Ureter (tissue), 1 donor: ENCODE measurements at regions not wholly inside any gene's neighbourhood (a gene's known extent, or its start where the extent isn't known, plus 50 kb on each side); places are given as distances from the start of the nearest gene placed in this dataset.
"Not testable (repeated sequence)": the region's sequence is repeated elsewhere in the genome, so short reads cannot be mapped to it uniquely, and the experiment has no call there.

Source experiments
- DNase-seq: peaks from one replicate; pipeline ENCODE4 v3.0.0-alpha.2; 2020; ENCODE audit warnings: low spot score
- donor health status: DM: yes; HTN: yes; CAD: no.

DNA sequence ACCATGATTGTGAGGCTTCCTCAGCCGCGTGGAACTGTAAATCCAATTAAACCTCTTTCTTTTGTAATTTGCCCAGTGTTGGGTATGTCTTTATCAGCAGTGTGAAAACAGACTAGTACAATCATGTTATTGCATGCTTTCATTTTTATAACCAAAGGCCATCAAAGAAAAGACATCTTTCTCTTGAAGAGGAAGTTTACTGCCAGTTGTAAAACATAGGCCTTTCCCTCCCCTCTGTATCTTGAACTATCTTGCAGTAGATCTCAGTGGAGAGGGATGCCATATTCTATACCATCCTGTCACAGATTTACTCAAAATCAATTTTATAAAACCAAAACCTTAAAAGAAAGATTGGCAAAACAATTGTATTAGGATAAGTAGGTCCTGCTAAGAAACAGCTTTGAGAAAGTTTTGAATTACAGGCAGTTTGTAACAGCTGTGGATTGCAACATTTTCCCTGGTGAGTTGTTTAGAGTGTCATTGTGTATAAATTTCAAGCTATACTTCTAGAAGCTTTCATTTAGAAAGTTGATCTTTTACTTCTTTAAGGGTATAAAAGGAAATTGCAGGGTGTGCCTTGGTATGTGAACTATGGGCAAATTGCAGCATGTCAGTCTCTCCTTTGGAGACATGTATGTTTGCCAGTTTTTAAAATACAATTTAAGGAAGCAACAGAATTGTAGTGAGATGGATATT is 128.0 kb downstream of the ATP23 start:
- DNase-seq = no peak

DNA sequence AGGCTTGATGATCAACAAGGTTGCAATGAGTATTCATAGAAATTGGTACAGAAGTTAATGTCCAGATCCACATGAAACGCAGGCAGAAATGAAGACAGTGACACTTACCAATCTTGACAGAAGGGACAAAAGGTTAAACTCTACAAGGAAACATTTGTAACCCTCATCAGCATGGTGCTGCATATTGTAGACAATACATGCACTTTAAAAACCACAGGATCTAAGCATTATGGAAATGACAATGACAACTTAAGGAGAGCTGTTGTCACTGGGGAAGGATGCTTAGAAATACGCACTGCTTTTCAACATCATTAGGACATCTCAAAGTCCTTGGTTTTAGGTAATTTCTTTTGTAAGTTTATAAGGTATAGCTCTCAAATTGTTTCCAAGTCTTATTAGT is 130.6 kb downstream of the ATP23 start:
- DNase-seq = no peak

DNA sequence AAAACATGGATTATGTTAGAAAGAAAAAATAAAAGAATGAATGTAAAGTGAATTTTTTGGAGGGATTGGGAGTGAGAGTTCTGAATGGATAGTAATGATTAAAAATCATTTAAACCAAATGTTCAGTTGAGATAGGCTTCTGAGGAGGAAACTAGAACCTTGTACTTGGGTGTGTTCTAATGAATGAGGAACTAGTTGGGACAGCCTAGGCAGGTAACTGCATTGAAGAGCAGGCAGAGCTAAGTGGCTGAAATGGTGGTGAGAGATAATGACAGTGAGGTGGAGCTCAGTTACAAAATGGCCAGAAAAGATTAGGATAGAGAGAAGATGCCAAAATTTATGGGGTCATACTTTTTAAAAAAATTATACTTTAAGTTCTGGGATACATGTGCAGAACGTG is 132.9 kb downstream of the ATP23 start:
- no peak for DNase-seq

DNA sequence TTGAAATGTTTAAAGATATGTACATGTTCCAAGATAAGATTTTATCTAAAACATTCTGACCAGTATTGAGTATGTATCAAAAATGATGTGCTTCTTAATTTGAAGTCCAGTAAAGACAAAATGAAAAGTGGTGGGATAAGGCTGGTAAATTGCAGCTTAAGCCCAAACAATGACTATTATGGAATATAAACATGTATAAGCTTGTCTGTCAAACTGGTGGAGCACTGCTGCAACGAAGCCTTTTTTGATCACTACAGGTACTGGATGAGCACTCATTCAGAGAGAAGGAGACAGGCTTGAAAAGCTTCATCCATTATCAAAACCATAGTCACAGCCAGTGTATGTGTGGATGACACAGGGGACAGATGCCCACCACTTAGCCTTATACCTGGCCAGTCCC is 138.4 kb downstream of the ATP23 start:
- no peak for DNase-seq

DNA sequence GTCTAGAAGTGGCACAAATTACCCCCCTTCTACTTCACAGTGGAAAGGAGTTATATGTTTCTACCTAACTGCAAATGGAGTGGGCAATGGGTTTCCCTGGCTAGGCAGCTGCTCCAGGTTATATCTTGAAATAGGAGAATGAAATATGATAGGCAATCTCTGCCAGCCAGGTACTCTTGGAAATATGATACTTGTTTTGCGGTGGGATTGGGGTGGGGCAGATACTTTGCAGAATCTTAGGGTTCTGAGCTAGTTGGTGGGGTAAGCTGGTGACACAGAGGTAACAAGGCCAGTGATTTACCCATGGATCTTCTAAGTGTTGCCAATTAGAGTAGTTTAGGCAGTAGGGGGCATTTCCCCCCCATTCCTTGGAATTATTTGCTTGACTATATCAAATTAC is 140.1 kb downstream of the ATP23 start:
- no peak for DNase-seq

DNA sequence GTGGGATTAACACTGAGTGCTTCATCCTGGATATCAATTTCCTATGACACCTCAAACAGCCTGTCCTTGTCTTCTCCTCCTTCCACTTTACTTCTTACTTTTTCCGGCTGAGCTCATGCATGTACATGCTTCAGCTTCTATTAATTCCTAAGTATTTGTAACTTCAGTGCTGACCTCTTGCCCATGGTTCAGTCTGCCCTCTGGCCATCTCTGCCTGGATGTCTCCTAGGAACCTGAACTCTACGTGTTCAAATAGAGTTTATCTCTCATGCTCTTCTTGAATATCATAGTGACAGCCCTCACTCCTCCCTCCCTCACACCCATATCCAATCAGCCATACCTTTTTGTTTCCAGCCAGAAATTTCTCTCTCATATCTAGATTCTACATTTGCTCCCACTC is 141.6 kb downstream of the ATP23 start:
- no peak for DNase-seq

DNA sequence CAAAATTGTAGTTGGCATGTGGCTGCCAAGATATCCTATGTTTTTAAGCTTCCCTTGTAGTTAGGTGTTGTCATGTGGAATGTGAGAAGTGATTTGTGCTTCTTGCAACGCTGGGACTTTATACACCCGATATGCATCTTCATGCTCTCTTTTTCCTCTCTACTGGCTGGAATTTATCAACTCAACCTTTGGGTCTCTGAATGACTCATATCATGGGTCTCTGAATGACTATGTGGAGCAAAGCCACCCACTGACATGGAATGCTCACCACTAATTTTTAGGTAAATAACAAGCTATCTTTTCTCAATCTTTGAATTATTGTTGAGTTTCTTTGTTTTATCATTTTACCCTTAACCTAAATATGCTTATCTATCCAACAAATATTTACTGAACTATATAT is 144.6 kb downstream of the ATP23 start:
- DNase-seq = no peak

DNA sequence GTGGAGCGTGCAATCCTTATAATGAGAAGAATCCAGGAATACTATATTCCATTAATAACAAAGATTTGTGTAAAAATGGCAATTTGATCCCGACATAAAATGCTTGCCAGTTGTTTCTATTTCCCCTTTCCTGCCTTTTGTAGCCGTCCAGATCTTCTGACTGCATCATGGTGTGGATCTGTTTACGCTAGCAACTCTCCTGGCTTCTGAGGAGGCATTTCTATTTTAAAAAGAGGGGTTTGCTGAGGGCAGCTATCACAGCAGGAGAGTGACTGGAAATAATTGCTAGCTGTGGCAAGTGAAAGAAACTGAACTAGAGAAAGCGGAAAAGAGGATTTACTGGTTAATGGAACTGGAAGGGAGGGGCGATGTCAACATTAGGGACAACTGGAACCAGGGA is 145.6 kb downstream of the ATP23 start:
- no peak for DNase-seq

DNA sequence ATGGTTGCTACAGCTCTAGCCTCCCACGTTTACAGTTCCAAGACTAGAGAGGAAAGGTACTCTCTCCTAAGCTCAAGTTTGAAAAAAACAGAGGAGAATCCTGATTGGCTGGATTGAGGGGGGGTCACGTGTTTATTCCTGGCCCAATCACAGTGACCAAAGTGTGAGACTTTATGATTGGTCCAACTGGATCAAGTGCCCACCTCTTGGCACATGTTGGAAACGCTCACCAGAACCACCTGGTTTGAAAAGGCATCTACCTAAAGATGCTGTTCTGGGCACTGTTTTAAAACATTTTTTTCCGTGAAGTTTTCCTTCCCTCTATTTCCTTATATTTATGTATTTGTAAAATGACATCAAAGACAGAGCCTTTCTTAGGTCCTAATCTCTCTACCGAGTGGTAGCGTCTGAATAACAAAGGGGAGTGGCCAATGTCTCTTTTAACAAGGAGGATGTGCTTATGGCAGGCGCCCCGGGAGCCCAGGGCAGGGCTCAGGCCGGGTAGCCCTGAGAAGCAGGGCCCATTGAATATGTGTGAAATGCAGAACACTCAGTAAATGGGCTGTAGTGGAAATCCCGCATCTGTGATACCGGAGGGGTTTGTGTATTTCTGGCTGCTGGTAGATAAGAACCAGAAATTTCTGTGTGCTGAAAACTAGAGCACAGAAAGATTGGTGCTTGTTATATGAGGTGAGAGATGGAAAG is 146.2 kb downstream of the ATP23 start:
- DNase-seq = no peak

DNA sequence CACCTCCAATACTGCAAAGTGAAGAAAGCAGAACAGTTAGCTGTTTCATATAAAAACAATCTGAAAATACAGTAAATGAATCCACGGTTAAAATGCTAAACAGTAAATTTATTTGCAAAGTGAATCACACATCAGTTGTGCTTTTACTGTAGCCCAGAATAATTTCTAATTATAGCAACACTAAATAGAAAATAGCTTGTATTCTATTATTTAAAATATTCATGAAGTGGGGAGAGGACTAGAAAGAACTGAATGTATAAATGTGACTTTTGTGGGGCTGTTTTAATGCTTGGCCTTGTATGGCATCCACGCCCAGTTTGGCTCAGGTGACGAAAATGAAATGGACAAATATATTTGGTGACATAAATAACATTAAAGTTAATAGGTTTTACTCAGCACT is 148.2 kb downstream of the ATP23 start:
- no peak for DNase-seq

DNA sequence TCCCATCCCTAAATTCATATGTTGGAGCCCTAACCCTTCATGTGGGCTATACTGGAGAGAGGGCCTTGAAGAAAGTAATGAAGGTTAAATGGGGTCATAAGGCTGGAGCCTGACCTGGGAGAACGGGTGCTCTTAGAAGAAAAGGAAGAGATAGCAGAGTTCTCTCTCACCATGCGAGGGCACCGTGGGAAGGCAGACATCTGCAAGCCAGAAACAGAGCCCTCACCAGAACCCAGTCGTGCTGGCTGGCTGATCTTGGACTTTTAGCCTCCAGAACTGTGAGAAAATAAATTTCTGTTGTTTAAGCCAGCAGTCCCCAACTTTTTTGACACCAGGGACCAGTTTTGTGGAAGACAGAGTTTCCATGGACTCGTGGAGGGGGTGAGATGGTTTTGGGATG is 149.3 kb downstream of the ATP23 start:
- no peak for DNase-seq

DNA sequence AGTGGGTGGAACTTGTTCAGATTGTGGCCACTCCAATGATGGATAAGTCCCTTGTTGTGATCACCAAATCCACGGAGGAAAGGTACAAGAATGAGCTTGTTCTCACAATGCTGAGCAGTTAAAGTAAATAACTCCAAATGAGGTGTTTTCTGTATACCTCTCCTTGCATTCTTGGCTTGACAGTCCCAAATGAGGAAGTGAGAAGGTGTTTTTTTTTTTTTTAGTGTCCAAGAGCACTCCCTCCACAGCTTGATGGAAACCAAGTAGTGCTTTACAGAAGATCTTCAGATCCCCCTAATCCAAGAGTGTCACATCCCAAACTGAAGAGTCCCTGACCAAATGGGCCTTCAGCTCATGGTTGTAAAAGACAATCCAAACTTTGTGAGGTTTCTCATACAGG is 153.6 kb downstream of the ATP23 start:
- no peak for DNase-seq

DNA sequence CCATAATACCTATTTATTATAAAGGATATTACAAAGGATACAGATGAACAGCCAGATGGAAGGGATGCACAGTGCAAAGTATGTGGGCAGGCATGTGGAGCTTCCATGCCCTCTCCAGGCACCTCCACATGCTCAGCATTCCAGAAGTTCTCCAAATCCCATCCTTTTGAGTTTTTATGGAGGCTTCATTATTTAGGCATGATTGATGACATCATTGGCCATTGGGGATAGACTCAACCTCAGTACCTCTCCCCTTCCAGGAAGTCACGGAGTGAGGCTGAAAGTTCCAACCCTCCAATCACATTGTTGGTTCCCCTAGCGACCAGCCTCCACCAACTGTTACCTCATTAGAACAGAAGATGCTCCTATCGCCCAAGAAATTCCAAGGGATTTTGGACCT is 156.4 kb downstream of the ATP23 start:
- DNase-seq = no peak

DNA sequence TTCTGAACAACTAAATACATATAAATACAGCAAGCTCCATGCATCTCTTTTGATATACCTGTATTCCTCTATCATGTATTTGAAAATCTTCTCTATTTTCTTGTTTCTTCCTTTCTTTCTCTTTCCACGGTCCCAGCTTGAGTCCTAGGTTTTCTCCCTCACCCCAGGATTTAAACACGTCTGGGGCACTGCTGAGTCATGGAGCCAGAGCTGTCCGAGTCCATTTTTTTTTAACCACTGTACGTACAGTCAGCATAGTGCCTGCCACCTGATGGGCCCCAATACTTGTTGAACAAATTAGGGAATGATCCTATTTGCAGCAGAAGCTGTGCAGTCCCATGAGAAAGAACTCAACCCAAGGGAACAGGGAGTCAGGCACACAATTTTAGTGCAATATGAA is 158.1 kb downstream of the ATP23 start:
- no peak for DNase-seq

DNA sequence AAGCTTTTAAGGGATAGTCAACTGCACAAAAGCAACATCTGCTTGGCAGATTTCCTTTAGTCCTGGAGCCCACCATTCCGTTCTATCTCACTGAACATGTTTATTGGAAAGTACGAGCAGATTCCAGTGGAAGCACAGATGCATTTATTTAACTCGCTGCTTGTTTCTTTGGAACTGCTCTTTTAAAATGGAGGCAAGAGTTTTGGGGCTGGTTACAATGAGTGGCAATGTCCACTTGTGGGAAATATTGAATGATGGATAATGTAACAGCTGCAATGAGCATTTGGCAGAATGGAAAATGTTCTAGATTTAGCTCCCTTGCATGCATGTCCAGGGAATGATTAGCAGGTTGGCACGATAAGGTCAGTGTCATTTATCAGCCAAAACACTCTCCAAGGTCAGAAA is 163.0 kb downstream of the ATP23 start:
- no peak for DNase-seq

DNA sequence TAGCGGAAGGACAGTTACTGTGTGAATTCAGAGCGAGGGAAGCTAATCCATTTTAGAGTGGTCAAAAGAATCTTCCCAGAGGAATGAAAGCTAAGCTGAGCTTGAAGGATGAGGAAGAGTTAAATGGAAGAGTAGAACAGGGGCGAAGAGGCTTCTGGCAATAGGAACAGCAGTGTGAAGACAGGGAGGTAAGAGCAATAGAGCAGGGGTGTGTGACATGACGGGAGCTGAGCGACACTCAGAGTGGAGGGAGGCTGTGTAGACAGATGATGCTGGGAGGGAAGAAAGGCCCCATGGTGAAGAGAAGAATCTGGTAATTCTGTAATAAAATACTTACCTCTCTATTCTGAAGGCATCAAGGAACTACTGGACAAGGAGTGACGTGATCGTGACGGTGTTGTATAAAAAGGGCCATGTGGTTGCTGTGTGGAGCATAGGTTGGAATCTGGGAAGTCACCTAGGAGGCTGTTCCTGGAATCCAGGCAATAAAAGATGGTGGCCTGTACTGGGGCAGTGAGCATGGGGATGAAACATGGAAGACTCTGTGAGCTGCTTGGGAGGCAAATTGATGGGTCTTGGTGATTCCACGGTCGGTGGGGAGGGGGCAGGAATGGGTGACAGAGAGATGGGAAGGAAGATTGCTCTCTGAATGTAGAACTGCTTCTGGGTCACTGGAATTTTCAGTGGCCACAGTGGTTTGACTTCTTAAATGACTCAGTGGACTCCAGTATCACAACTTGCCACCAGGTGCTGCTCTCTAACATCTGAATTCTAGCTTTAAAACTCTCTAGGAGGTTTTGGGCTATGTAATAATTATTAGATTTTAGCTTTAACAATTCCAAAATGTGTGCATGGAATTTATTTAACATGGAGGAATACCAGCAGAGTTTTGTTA is 164.1 kb downstream of the ATP23 start:
- no peak for DNase-seq

DNA sequence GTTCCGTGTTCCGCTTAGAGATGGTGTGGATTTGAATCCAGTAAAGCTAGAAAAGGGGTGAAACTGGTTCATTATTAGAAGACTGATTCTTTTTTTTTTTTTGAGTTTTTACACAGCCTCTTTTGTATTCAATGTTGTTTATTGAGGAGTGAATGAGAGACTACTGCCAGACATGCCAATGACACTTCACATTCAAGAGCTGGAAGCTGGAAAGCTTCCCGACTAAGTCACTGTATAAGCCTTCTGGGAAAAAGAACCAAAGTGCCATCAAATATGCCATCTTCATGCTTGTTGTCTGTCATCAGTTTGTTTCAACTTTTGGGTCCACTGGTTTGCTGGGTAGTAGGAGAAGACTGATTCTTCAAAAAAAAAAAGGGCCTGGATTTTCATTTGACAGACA is 164.8 kb downstream of the ATP23 start:
- DNase-seq = no peak

DNA sequence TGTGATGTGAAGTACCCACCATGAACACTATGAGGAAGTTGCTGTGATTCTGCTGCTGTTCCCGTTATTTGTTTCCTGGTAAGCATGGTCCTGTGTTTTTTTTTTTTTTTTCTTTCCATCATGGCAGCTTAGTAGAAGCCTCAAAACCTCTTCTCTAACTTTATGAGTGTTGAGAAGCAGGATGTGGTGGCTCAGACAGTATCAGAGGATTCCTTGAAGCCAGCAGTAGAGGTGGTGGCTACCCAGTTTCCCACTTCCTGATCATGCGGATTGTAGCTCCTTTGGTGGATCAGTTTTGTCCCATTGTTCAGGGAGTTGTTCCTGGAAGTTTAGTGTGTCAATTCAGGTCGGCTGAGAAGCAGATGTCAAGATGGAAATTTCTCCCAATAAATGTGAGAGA is 175.8 kb downstream of the ATP23 start:
- no peak for DNase-seq

DNA sequence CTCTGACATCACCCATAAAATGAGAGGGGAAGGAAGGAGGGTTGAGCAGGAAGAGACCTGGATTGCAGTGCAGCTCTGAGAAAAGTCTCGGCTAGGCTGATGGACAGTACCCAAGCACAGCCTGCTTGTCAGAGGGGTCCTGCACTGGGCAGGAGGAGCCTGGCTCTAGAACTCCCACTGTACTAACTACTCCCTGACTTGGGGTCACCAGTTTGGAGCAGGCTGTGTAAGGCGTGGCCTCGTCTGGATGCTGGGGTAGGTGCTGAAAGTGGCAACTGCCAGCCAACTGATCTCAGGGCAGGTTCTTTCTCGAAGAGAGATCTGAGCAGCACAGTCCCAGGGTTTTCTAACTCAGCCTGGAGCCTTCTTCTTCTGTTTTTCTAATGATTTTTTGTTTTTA is 176.3 kb downstream of the ATP23 start:
- no peak for DNase-seq

DNA sequence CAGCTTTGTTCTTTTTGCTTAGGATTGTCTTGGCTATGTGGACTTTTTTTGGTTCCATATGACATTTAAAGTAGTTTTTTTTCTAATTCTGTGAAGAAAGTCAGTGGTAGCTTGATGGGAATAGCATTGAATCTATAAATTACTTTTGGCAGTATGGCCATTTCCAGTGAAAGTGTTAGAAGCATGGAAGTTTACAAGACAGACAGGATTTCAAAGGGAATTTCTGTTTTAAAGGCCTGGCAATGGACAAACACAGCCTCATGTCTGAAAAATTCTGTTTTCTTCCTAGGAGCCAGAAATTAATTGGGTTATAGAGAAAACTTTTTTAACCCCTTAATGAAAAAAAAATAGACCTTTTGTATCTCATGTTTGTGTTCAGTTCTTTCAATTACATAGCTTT is 184.4 kb downstream of the ATP23 start:
- DNase-seq = not testable (repeated sequence)

DNA sequence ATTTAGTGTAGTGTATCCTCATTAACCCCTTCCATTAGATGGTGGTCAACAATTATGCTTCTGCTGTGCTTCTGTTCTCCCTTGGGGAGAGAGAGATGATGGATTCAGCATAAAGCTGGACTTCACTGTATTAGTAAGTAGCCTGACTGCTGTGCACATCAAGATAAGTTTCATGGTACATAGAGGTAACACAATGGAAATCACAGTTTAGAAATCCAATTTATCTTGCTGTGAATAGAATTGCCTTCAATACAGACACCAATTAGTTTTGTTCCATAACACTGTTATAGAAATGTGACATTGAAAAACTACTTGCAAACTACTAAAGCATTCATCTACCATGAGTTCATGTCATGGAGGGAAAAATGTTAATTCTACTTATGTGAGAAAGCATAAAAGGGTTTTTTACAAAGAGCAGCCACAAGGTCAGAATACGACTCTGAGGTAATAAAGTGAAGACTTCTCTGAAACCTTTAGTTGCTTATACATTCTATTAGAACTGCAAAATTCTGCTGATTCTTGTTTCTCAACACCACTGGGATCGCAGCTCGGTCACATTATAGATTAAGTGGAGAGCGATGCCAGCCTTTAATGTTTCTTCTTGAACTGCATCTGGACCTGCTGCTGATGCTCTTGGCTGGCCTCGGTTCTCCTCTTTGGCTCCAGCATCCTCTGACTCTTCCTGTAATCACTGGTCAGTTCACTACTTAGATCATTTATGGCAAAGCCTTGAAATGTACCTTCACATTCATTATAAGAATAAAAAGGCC is 190.8 kb downstream of the ATP23 start:
- DNase-seq = no peak

DNA sequence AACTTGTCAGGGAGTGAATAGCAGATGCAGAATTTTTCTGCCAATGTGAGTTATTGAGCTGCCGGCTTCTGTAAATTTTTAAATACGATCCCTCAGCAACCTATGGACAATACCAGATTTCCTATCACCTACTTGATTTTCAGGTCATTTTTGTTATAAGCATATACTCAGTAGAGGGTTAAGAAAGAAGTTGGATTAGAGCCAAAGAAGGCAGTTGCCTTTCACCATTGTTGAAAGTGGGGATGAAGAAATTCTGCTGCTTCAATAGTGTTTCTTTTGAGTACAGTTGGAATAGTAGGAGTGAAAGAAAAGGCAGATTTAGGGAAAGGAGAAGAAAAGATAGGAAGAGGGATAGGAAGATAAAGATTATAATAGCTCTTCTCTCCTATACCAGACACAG is 197.1 kb downstream of the ATP23 start:
- DNase-seq = no peak
